HG03280 (cell line): ENCODE measurements at regions not wholly inside any gene's neighbourhood (a gene's known extent, or its start where the extent isn't known, plus 50 kb on each side); places are given as distances from the start of the nearest gene placed in this dataset.

Source experiments
- ATAC-seq: cut with Tn5 transposase; IDR thresholded peaks from one replicate; pipeline ENCODE4 v1.9.1; 2021; ENCODE audit warnings: mild to moderate bottlenecking, moderate library complexity; ENCODE audit not compliant: unreplicated experiment

DNA sequence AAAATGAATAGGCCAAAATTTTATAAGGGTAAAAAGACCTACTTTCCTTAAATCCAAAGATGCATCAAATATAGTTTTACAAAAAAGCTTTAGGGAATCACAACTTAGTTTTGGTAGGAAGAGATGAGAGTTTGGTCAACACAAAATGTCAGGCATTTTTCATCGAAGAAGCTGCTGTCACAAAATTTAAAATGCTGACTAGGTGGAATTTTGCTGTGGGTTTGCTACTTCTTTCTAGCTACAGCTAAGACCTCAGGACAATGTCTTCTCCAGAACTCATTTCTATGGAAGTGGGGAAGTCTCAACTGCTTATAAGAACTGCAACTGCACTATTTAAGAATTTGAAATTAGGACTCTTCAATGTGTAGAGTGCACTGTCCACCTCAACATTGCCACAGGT is 351.1 kb downstream of the HAO1 start:
- no peak for ATAC-seq

DNA sequence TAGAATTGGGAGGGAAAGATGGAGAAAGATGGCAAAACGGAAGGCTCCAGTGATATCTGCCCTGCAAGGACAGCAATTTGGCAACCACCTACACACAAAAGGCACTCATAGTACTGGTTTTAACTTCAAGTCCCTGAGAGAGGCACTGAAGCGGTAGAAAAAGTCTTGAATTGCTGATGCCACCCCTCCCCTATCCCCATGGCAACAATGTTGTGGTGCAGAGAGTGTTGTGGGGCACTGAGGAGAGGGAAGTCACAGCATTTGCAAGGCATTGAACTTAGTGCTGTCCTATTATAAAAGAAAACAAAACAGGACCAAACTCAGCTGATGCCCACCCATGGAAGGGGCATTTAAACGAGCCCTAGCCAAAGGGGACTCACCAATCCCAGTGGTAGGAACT is 343.7 kb downstream of the HAO1 start:
- no peak for ATAC-seq

DNA sequence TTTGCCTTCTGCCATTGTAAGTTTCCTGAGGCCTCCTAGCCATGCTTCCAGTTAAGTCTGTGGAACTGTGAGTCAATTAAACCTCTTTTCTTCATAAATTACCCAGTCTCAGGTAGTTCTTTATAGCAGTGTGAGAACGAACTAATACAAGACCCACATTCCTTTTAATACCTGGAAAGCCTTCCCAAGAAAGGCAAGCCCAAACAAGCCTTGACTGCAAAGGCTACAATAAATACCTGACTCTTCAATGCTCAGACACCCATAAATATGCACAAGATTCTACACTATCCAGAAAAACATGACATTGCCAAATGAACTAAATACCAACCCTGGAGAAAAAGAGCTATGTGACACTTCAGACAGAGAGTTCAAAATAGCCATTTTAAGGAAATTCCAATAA is 338.8 kb downstream of the HAO1 start:
- ATAC-seq = no peak

DNA sequence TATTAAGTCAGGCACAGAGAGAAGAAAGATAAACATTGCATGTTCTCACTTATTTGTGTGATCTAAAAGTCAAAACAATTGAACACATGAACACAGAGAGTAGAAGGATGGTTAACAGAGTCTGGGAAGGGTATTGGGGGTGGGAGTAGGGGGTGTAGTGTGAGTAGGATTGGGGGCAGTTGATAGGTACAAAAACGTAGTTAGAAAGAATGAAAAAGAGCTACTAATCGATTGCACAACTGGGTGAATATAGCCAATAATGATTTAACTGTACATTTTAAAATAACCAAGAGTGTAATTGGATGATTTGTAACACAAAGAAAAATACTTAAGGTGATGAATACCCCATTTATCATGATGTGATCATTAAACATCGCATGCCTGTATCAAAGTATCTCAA is 333.3 kb downstream of the HAO1 start:
- ATAC-seq = no peak

DNA sequence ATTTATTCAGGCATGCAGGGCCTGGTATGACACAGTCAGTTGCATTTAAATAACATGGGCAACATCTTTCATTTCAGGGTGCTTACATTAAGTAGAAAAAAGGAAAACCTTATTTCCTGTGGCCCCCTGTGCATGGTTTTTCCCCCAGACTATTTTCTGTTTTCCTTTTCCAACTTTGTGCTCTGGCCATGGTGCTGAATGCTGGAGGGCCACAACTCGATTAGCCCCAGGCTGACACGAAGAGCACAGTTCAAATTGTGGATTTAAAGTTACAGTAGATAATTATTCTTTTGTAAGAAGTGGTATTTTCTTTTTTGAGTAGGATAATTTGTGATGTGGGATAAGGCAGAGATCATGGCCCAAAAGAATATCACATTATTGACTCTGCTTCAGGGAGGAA is 332.0 kb downstream of the HAO1 start:
- ATAC-seq = no peak

DNA sequence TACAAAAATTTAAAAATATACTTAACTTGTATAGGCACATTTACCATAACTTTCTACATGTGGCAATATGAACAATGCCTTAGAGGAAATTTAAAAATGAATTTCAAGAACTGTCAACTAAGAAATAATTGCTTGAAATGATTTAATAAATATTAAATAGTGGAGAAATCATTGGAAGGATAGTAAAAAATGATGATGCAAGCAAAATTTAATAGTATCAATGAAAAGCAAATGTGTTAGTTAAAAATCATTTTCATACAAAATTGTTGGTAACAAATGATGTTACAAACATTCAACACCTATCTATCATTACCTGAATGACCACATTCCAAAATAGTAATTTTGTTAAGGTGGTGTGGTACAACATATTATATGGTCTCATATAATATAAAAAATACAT is 331.0 kb downstream of the HAO1 start:
- no peak for ATAC-seq

DNA sequence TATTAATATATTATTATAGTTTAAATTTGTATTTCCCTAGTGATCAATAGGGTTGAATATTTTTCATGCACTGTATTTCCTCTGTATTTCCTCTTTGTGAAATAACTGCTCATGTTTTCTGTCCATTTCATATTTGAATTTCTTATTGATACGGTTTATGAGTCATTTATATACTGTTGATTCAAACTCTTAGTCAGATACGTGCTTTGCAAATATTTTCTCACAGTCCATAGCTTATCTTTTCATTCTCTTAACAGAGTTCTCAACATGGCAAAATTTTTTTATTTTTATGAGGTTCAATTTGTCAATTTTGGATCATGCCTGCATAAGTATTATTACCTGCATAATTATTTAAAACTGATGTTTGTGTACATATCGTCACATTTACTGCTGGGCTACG is 329.6 kb downstream of the HAO1 start:
- no peak for ATAC-seq

DNA sequence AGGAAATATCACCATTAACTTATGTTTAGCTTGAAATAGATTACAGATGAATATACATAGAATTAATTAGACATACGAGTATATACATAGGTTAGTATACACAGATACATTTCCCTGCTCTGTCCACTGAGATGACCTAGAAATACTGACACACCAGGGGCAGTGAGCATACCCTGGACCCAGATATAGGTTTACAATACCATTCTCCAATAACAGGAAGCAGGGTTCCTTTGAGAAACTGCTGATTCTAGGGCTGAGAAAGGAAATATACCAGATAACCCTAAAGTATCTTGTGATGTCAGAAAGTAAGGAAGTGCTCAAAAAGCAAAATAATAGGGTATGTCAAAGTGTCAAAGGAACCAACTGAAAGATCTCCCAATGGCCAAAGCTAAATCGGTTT is 322.5 kb downstream of the HAO1 start:
- no peak for ATAC-seq

DNA sequence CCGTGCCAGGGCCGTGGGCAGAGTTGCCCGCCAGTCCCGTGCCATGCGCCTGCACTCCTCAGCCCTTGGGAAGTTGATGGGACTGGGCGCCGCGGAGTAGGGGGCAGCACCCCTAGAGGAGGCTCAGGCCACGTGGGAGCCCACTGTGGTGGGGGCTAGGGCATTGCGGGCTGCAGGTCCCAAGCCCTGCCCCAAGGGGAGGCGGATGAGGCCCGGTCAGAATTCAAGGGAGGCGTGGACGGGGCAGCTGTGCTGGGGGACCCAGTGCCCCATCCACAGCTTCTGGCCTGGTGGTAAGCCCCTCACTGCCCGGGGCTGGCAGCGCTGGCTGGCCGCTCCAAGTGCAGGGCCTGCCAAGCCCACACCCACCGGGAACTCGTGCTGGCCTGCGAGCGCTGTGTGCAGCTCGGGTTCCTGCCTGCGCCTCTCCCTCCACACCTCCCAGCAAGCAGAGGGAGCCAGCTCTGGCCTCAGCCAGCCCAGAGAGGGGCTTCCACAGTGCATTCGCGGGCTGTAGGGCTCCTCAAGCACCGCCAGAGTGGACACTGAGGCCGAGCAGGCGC is 317.8 kb downstream of the HAO1 start:
- no peak for ATAC-seq

DNA sequence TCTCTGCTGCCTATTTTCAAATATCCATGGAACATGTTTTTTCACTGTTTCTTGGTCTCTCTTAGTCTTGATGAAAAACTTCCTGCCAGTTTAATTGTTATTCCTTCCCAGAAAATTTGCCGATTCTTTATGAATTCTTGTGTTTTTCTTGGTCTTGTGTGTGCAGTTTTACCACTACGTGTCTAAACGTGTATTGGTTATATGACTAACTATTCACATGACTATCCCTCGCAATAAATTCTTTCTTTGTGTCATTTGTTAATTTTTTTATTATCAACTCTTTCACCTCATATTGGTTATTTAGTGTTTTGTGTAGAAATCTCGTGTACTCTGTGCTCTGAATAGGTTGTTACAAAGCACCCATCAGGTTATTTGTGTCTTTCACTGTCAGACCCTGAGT is 315.4 kb downstream of the HAO1 start:
- ATAC-seq = no peak

DNA sequence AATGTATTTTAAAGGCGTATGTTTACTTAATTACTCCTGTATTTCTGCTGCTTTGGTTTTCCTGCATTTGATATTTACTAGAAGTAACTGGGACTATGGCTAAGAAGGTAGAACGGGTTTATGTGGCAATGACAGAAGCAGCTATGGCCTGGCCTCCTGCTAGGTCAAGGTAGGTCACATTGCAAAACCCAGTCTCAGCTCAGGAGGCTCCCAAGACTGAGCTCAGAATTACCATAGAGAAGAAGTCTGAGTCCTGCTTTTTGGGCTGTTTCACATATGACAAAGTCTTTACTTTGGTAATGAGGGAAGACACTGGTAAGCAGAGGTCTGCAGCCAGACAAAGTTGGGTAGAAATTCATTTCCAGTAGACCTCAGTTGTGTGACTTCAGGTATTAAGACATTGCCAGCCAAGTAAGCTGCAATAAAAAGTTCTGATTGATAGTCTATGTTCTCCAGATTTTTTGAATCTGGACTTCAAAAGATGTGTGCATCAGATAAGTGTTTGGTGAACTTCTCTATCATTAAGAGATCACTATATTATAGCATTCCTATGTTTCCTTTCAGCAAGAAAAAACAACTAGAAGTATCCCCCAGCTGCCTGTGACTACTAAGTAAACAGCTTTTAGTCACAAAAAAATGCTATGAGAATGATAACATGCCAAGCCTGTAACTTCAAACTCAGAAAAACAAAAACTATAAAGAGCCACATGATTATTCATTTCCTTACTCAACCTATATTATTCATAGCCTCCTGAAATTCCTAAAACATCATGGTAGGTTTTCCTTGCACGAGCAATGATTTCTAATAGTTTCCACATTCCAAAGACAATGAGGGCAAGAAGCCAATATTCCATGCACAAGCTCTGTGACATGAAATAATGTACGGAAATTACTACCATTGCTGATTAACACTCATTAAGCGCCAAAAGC is 312.3 kb downstream of the HAO1 start:
- ATAC-seq = no peak

DNA sequence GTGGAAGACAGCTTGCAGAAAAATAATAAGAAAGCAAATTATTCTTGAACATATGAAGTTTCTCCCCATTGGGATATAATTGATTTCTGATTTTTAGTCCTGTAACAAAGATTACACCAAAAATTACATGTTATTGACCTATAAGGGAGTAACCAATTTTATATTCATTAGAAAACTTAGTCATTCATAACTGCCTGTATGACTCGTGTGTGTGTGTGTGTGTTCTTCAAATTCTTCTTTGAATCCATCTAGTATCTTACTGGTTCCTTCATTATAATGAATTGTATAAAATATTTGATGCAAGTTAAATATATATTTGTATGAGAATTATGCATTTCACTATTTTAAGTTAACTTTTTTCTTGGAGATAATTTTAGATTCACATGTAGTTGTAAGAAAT is 310.4 kb downstream of the HAO1 start:
- ATAC-seq = no peak

DNA sequence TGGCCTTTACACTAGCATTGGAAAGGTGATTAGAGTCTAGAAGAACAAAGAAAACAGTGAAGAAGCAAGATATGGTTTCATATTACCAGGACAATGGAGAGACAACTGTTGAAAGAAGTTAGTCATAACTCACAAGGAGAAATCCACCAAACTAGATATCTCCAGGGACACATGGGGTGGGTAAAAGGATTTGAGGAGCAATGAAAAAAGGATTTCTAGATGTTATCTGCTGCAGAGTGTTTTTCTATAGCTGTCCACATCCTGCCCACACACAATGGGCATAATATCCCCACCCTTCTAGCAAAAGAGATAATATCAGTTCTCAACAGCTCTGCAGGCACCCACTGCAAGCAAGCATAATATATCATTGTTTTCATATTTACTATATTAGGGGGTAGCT is 303.1 kb downstream of the HAO1 start:
- ATAC-seq = no peak

DNA sequence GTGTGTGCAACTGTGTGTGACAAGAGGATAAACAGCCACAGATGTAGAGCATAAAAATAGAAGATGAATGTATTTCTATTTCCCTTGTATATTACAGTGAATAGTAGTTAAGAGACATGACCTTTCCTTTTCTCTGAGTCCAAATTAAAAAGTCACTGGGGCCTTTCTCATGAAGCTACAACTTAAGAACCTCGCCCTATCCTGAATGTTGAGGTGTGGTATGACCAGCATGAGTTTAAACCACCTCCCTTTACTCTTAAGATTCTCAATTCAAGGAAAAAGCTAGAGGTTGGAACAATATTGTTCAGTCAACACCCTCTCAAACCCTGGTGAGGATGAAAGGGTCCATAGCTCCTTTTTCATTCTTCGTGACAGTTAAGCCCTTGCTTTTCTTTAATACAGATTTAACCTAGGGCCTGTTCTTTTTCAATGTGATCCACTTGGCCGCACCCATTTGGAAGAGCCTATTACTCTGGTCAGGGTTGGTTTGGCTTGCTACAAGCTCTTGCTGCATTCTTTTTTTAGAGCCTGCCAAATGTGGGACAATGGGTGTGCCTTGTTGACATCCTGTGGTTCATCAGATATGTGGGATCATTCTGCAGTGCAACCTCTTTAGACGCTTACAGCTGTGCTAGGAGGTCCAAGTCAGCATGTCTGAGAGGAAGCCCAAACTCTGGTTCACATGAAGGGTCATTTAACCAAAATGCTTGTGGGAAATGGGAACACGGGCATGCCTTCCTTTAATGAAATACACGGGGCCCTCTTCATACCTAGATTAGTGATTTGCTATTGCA is 290.0 kb downstream of the HAO1 start:
- ATAC-seq = no peak

DNA sequence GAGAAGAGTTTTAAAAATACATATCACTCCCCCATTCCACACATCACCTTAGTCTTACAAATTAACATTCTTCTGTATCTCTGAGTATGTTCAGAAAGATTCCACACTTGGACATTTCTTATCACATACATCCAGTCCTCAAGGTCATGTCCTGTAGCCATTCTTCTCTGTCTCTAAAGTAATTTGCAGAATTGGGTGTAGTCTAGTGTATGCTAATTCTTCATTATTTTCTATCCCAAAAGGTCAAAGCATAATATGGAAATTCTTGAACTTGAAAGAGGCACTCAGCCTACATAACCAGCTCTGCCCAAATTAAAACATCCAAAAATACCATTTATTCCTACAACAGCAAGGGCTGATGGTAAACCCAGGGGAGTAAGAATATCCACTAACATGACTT is 286.0 kb downstream of the HAO1 start:
- ATAC-seq = no peak

DNA sequence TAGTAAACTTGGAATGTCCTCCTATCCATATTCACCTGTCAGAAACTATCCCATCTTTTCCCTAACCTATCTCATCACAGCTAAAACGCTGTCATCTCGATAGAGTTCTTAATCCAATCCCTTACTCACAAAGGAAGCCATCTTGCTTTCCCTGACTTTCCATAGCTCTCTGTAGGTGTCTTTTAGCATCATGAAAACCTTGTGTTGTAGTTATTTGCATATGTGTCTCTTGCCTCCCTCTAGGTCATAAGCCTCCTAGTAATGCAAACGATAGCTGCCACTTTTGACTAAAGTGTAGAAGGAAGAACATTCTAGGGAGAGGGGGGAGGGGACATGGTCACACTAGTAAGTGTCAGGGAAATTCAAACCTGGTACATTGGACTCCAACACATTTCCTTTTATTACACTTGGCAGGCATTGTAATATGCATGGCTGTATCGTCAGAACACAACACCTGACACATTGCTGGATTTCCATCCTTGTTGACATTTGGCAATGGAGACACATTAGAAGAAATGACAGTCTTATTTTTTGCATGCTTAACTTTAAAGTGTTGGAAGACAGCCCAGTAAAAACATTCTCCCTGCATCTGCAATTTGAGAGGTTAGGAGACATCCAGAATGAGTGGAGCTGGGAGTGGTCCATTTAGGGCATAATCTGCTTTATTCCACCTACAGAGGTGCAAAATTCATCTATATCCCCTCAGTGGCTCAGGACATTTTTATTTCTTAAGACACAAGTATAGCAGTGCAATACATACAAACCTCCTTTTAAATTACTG is 283.4 kb downstream of the HAO1 start:
- ATAC-seq = no peak

DNA sequence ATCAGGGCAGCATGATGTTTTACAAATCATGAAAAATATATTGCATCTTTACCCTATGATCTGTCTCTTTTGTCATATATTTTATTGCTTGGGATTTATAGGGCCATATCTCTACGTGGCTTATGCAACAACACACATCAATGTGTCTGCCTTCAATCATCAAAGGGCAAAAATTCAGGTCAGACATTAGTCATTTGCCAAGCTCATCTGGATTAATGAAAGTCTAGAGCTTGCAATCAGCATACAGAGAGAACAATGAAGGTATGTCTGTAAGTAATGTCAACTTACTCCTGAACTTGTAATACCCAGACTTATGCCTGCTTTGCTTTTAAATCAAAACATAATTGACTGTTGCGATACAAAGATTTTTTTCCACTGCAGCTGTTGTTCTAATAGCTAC is 282.7 kb downstream of the HAO1 start:
- no peak for ATAC-seq

DNA sequence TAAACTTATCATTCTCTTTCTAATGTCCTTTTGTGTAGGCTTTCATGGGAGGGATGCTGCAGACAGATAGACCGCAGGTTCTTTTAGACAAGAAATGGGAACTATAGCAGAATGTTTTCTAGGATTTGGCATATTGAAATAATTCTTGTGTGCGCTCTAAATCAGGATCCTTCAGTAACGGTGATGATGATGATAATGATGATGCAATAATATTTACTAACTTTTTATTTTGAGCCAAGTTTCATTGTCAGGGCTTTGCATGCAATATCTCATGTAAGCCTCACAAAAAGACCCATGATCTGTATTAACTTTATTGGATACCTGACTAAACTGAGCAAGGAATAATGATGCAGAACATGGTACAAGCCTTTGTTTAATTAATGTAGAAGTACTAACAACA is 280.1 kb downstream of the HAO1 start:
- ATAC-seq = no peak

DNA sequence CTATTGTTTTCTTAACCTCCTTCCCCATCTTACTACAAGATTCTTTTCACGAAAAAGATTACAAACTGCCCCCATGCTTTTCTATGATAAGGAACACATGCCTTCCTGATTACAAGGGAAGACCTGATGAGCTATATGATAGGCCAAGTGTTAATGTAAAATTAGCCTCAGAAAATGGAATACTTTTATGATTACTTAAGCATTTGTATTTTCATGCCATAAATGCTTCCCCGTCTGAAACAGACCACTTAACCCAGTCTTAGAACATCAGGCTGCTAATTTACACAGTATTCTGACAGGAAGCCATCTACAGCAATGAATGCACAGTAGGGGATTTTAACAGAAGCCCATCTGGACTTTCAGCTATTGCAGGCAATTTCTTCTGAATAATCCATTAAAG is 274.9 kb downstream of the HAO1 start:
- ATAC-seq = no peak

DNA sequence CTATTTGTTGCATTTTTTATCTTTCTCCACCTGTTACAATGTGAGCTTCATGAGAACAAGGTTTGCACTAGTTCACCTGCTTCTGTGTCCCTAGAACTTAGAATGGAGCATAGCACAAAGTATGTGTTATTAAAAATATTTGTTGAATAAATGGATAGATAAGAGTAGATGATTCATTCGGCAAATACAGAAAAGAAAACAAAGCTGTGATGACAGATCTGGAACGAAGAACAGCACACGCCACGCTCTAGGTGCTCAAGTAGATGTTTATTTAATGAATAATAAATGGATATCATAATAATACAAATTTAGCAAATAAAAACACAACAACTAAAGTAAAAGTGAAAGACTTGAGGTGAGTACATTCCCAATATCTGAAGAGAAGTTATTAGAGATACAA is 273.1 kb downstream of the HAO1 start:
- no peak for ATAC-seq

DNA sequence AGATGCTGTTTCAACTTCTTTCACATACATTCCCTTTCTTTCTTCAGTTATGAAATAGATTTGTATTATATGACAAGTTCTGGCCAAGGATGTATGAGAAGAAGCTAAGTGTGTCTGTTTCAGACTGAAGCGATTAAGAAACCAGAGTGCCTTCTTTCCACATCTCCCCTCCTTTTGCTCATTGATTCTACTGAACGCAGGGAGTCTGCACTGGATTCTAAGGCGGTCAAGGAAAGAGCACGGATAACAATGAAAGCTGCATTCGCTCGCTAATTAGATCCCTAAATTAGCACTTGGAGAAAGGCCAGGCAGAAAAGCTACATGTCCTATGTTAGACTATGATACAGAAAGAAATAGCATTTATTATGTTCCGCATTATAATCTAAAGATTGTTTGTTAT is 267.7 kb downstream of the HAO1 start:
- ATAC-seq = no peak
